Neural cell (in vitro differentiated cells): ENCODE measurements at regions not wholly inside any gene's neighbourhood (a gene's known extent, or its start where the extent isn't known, plus 50 kb on each side); places are given as distances from the start of the nearest gene placed in this dataset.

Source experiments
- H2AFZ ChIP-seq: fragments of 200-600, 300-800 bp; sonication (generic), shearing (Covaris generic); 2 replicates; pipeline ENCODE4 v1.6.0; 2014; ENCODE audit warnings: low read depth, mild to moderate bottlenecking, antibody characterized with exemption, low read length, moderate library complexity
- H3F3A ChIP-seq: fragments of 200-600 bp; shearing (Covaris generic); 2 replicates; pipeline ENCODE4 v1.6.1; 2016; ENCODE audit warnings: mild to moderate bottlenecking, moderate library complexity, mixed read lengths, antibody characterized with exemption, low read length; ENCODE audit not compliant: insufficient read depth, poor library complexity, severe bottlenecking
- H3K27ac ChIP-seq: fragments of 200-600, 300-800 bp; sonication (generic), shearing (Covaris generic); 2 replicates; pipeline ENCODE4 v1.5.1; 2014; ENCODE audit warnings: mild to moderate bottlenecking, low read length, moderate library complexity
- H3K27me3 ChIP-seq: fragments of 300-800, 200-600 bp; sonication (generic), shearing (Covaris generic); 2 replicates; pipeline ENCODE4 v1.6.0; 2014; ENCODE audit warnings: mild to moderate bottlenecking, low read depth, low read length, moderate library complexity; ENCODE audit not compliant: insufficient read depth
- H3K36me3 ChIP-seq: fragments of 300-800, 200-600 bp; sonication (generic), shearing (Covaris generic); 2 replicates; pipeline ENCODE4 v1.5.1; 2014; ENCODE audit warnings: mild to moderate bottlenecking, antibody characterized with exemption, low read length, moderate library complexity; ENCODE audit not compliant: insufficient read depth
- H3K4me2 ChIP-seq: fragments of 300-800, 200-600 bp; sonication (generic), shearing (Covaris generic); 2 replicates; pipeline ENCODE4 v1.6.0; 2014; ENCODE audit warnings: mild to moderate bottlenecking, low read length
- H3K4me3 ChIP-seq: fragments of 300-800, 200-600 bp; sonication (generic), shearing (Covaris generic); 2 replicates; pipeline ENCODE4 v1.5.1; 2014; ENCODE audit warnings: mild to moderate bottlenecking, low read length, moderate library complexity
- H3K79me2 ChIP-seq: fragments of 200-600 bp; shearing (Covaris generic); replicated peaks from 2 replicates; pipeline ENCODE4 v1.6.0; 2014; ENCODE audit warnings: mild to moderate bottlenecking, low read length, moderate library complexity; ENCODE audit not compliant: insufficient read depth
- H3K9ac ChIP-seq: fragments of 300-800, 200-600 bp; sonication (generic), shearing (Covaris generic); 2 replicates; pipeline ENCODE4 v1.6.1; 2016; ENCODE audit warnings: mild to moderate bottlenecking, low read length, mixed read lengths
- H3K9me2 ChIP-seq: fragments of 200-600 bp; shearing (Covaris generic); 2 replicates; pipeline ENCODE4 v1.6.1; 2016; ENCODE audit warnings: mild to moderate bottlenecking, low read length, mixed read lengths; ENCODE audit not compliant: insufficient read depth
- H3K9me3 ChIP-seq: fragments of 200-600, 300-800 bp; sonication (generic), shearing (Covaris generic); 2 replicates; pipeline ENCODE4 v1.6.1; 2016; ENCODE audit warnings: mild to moderate bottlenecking, mixed run types, low read length, moderate library complexity, mixed read lengths
- H4K20me1 ChIP-seq: fragments of 200-600 bp; shearing (Covaris generic); 2 replicates; pipeline ENCODE4 v1.6.1; 2016; ENCODE audit warnings: mild to moderate bottlenecking, mixed run types; ENCODE audit not compliant: insufficient read depth
- EP300 ChIP-seq: fragments of 450-650 bp; conservative IDR thresholded peaks from 2 replicates; pipeline ENCODE4 v1.6.1; 2014; ENCODE audit warnings: antibody characterized with exemption, mild to moderate bottlenecking, moderate library complexity; ENCODE audit not compliant: poor library complexity, severe bottlenecking
- EZH2 ChIP-seq: fragments of 200-600, 300-800 bp; shearing (Covaris generic), sonication (generic); IDR thresholded peaks from 2 replicates; pipeline ENCODE4 v1.6.1; 2014; ENCODE audit warnings: antibody characterized with exemption, low read length, borderline replicate concordance, mild to moderate bottlenecking; ENCODE audit not compliant: insufficient read depth, poor library complexity, severe bottlenecking
- MXI1 ChIP-seq: fragments of 450-650 bp; conservative IDR thresholded peaks from 2 replicates; pipeline ENCODE4 v1.6.1; 2014; ENCODE audit warnings: antibody characterized with exemption, mild to moderate bottlenecking; ENCODE audit not compliant: poor library complexity, severe bottlenecking
- POLR2AphosphoS5 ChIP-seq: IDR thresholded peaks from 2 replicates; pipeline ENCODE4 v1.6.1; 2012
- RAD21 ChIP-seq: fragments of 450-650 bp; conservative IDR thresholded peaks from 2 replicates; pipeline ENCODE4 v1.6.1; 2014; ENCODE audit warnings: antibody characterized with exemption, mild to moderate bottlenecking, moderate library complexity
- SMC3 ChIP-seq: fragments of 450-650 bp; conservative IDR thresholded peaks from 2 replicates; pipeline ENCODE4 v1.6.1; 2014; ENCODE audit warnings: antibody characterized with exemption, mild to moderate bottlenecking, moderate library complexity; ENCODE audit not compliant: poor library complexity
- TAF1 ChIP-seq: IDR thresholded peaks from 2 replicates; pipeline ENCODE4 v1.6.1; 2012; ENCODE audit warnings: low read depth
- TF ChIP-seq, protein P1 (sequence below): IDR thresholded peaks from 2 replicates; pipeline ENCODE4 v1.6.1; 2012; ENCODE audit warnings: borderline replicate concordance
- TF ChIP-seq, protein P2 (sequence below): fragments of 450-650 bp; IDR thresholded peaks from 2 replicates; pipeline ENCODE4 v1.5.1; 2014; ENCODE audit warnings: antibody characterized with exemption, mild to moderate bottlenecking, moderate library complexity; ENCODE audit not compliant: poor library complexity, severe bottlenecking

DNA sequence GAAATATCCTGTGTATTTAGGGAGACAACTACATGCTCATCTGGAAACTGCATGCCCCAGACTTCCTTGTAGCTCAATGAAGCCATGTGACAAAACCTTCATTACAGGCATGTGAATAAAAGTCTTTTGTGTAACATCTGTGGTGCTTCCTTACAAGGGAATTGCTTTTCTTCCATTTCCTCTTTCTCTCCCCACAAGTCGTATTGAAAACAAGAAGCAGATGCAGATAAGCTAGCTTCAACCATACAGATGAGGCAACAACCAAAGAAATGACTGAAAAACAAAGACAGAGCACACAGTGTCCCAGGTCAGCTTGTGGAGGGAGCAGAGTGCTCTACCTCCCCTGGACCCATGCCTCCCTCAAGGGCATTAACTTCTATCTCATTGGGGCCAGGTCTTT lies 115.8 kb upstream of the INPP4B start:
- Histone ChIP-seq H4K20me1 (no peaks in the 10 kb centered on the region), H2AFZ (no peak overlapping the region), H3K4me2 (no peak overlapping the region), H3F3A (no peaks in the 10 kb centered on the region), H3K9me2 (no peaks in the 10 kb centered on the region), H3K27ac (no peak overlapping the region), H3K27me3 (no peaks in the 10 kb centered on the region), H3K79me2 (no peaks in the 10 kb centered on the region), H3K36me3 (no peaks in the 10 kb centered on the region), H3K4me3 (no peak overlapping the region), H3K9me3 (no peaks in the 10 kb centered on the region), H3K9ac (no peak overlapping the region)
- TF ChIP-seq POLR2AphosphoS5 (no peak), EZH2 (no peak), TAF1 (no peak), EP300 (no peak), RAD21 (no peak), MXI1 (no peak), SMC3 (no peak)
- TF ChIP-seq, protein P1, sequence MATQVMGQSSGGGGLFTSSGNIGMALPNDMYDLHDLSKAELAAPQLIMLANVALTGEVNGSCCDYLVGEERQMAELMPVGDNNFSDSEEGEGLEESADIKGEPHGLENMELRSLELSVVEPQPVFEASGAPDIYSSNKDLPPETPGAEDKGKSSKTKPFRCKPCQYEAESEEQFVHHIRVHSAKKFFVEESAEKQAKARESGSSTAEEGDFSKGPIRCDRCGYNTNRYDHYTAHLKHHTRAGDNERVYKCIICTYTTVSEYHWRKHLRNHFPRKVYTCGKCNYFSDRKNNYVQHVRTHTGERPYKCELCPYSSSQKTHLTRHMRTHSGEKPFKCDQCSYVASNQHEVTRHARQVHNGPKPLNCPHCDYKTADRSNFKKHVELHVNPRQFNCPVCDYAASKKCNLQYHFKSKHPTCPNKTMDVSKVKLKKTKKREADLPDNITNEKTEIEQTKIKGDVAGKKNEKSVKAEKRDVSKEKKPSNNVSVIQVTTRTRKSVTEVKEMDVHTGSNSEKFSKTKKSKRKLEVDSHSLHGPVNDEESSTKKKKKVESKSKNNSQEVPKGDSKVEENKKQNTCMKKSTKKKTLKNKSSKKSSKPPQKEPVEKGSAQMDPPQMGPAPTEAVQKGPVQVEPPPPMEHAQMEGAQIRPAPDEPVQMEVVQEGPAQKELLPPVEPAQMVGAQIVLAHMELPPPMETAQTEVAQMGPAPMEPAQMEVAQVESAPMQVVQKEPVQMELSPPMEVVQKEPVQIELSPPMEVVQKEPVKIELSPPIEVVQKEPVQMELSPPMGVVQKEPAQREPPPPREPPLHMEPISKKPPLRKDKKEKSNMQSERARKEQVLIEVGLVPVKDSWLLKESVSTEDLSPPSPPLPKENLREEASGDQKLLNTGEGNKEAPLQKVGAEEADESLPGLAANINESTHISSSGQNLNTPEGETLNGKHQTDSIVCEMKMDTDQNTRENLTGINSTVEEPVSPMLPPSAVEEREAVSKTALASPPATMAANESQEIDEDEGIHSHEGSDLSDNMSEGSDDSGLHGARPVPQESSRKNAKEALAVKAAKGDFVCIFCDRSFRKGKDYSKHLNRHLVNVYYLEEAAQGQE = no peak
- TF ChIP-seq, protein P2, sequence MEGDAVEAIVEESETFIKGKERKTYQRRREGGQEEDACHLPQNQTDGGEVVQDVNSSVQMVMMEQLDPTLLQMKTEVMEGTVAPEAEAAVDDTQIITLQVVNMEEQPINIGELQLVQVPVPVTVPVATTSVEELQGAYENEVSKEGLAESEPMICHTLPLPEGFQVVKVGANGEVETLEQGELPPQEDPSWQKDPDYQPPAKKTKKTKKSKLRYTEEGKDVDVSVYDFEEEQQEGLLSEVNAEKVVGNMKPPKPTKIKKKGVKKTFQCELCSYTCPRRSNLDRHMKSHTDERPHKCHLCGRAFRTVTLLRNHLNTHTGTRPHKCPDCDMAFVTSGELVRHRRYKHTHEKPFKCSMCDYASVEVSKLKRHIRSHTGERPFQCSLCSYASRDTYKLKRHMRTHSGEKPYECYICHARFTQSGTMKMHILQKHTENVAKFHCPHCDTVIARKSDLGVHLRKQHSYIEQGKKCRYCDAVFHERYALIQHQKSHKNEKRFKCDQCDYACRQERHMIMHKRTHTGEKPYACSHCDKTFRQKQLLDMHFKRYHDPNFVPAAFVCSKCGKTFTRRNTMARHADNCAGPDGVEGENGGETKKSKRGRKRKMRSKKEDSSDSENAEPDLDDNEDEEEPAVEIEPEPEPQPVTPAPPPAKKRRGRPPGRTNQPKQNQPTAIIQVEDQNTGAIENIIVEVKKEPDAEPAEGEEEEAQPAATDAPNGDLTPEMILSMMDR = no peak

DNA sequence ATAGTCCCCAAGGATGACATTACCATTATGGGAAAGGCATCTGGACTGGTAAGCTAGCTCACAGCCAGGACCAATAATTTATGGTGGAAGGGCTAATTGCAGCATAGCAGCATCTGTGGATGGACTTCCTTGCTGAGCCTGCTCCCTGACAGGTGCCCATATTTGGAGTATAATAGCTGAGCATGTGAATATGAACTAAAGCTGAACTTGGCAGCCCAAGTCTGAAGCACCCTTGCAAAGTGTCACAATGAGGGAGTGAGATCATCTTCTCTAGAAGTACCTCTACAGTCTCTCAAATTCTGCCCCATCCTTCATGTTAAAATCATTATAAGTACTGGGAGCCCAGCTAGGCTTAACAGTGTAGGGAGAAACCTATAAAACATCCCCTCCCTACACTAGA lies 128.2 kb upstream of the INPP4B start:
- Histone ChIP-seq H3K9ac (no peak overlapping the region), H3K27ac (no peak overlapping the region), H3F3A (no peaks in the 10 kb centered on the region), H3K4me3 (no peak overlapping the region), H3K27me3 (no peaks in the 10 kb centered on the region), H4K20me1 (no peaks in the 10 kb centered on the region), H3K36me3 (no peaks in the 10 kb centered on the region), H2AFZ (no peak overlapping the region), H3K79me2 (no peaks in the 10 kb centered on the region), H3K4me2 (no peak overlapping the region), H3K9me3 (no peaks in the 10 kb centered on the region), H3K9me2 (no peaks in the 10 kb centered on the region)
- TF ChIP-seq EP300 (no peak), RAD21 (no peak), SMC3 (no peak), MXI1 (no peak), POLR2AphosphoS5 (no peak), TAF1 (no peak)
- TF ChIP-seq, protein P2 = no peak
- TF ChIP-seq, protein P1 = no peak
